ENCODE measurements at regions not wholly inside any gene's neighbourhood (a gene's known extent, or its start where the extent isn't known, plus 50 kb on each side); places are given as distances from the start of the nearest gene placed in this dataset.

DNA sequence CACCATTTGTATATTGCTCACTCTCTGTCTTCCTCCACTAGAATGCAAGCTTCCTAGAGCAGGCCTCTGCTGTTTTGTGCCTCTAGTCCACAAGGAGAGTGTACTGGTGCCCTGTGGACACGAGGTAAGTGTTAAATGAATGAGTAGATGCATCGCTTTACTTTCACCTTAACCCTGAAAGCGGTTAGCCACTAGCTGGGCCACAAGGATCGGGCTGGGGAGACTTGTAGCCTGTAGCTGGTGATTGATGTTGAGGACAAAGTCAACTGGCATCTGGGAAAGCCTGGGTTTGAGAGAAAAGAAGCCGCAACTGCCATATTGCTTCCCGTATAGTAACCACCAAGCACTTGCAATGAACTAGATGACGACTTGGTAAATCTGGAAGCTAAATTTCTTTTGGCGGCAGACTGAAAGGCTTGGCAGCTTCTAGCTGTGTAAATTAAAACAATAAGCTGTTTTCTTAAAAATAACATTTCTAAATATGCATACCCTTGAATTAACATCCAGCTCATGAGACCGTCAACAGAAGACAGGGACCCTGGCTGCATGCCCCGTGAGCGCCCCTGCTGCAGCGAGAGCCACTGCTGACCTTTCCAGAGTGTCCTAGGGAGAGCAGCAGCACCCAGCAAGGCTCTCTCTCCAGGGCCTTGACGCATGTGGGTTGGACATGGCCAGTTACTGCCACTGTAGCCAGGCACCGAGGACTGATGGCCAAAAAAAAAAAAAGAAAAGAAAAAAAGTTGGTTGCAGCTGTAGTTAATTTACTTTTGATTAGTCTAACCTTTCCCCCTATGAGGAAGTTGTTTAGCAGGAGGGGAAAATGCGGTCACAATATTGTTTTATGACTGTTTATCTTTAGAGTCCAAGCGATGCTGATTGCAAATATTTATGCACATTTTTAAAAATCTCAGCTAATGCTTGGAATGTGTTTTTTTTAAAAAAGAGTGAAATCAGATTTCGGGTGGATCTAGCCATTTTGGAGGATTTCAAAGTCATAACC lies 315.1 kb downstream of the TFAP2C start:
- CTCF ChIA-PET, result no interaction called here
- POLR2A ChIA-PET, result no interaction called here

GRCh38 chr20:56945057-56945456 lies 316.0 kb downstream of the TFAP2C start:
- ChIA-PET CTCF (no interaction called here), POLR2A (interaction anchor here (0.7 kb wide), 1 partner anchor 336 kb away, joined by 3 read pairs; no protein-coding TSS in a partner anchor)

GRCh38 chr20:56945901-56946300 lies 316.8 kb downstream of the TFAP2C start:
- POLR2A ChIA-PET, result interaction anchor here (0.7 kb wide), 1 partner anchor 337 kb away, joined by 3 read pairs; no protein-coding TSS in a partner anchor
- CTCF ChIA-PET, result no interaction called here

GRCh38 chr20:56949318-56949717 lies 317.1 kb downstream of the BMP7 start:
- ChIA-PET POLR2A (no interaction called here), CTCF (no interaction called here)

- ChIA-PET CTCF (no interaction called here), POLR2A (no interaction called here)
Observed at GRCh38 chr20:56952258-56953047, 314.0 kb downstream of the BMP7 start.

- ChIA-PET POLR2A (no interaction called here), CTCF (no interaction called here)
Observed at GRCh38 chr20:56953048-56953586, 313.3 kb downstream of the BMP7 start.

GRCh38 chr20:56954797-56955196 lies 311.6 kb downstream of the BMP7 start:
- ChIA-PET CTCF (no interaction called here), POLR2A (no interaction called here)

GRCh38 chr20:56955680-56956079 lies 310.8 kb downstream of the BMP7 start:
- ChIA-PET CTCF (no interaction called here), POLR2A (no interaction called here)

GRCh38 chr20:56956534-56956933 lies 309.9 kb downstream of the BMP7 start:
- CTCF ChIA-PET, result no interaction called here

DNA sequence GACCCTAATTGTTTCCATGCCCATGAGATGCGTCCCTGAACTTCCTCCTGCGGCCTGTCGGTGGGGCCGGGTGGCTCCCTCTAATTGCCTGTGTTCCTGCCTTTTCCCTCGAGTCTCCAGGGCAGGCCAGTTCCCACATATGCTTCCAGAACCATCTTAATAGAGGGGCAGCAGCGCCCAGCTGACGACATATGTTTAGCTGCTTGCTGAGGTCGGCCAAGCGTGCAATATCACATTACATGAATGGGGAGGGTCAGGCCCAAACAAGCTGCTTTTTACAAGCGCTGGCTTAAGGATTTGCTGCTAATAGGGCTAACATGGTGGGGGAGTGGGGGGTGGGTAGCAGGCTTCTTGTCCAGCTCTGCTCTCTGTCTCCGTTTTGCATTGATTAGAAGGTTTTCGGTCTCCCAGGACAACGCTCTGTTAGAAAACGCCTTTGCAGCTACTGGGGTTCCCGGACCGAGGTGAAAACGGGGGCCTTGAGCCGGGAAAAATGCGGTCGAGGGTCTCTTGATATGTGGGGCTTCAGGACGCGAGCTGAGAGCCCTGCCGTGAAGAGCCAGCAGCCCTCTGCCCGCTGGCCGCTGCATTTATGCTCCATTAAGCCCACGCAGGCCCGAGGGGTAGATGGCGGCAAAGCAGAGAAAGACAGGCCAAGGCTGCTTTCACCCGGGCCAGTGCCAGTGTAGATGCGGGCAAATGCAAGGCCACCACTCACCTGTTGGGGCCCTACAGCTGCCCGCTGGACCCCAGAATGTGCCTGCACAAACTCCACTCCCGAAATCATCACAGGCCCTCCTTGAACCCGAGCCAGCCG lies 308.5 kb downstream of the BMP7 start:
- ChIA-PET POLR2A (no interaction called here), CTCF (no interaction called here)

More at GRCh38 chr20:56956534-56956933, 309.9 kb downstream of the BMP7 start:
- POLR2A ChIA-PET, result no interaction called here

DNA sequence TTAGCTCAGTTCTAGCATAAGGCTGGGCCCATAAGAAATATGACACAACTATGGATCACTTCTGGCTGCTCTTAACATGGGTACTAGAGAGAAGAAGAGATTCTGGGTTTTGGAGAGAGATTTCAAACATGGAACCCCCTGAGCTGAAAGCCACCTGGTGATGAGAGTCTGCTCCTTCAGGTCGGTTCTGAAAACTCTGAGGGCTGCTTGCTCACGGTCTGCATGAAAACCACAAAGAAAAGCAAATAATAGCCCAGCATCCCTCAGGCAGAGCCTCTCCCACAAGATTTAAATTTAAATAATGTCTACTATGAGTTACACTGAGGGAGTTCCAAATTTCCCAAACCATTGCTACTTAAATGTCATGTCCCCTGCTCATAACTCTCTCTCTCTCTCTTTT lies 301.5 kb downstream of the BMP7 start:
- ChIA-PET POLR2A (no interaction called here), CTCF (interaction anchor here (0.6 kb wide), 1 partner anchor 34 kb away, joined by 3 read pairs; no protein-coding TSS in a partner anchor)

DNA sequence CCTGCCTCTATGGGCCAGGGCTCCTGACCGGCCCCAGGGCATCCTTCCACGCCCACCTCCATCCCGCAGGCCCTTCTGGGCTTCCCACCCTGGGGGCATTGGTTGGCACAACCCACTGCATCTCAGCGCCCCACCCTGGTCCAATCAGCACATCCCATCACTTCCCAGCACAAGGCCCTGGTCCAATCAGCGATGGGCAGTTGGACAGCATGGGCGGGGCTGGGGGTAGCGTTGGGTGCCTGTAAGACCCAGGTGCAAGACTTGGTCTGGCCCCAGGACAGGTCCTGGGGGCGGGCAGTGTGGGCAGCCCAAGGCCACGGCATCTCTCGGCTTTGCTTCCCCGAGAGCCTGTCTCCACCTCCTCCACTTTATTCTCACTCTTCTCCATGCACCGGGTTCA lies 298.5 kb downstream of the BMP7 start:
- CTCF ChIA-PET, result no interaction called here

DNA sequence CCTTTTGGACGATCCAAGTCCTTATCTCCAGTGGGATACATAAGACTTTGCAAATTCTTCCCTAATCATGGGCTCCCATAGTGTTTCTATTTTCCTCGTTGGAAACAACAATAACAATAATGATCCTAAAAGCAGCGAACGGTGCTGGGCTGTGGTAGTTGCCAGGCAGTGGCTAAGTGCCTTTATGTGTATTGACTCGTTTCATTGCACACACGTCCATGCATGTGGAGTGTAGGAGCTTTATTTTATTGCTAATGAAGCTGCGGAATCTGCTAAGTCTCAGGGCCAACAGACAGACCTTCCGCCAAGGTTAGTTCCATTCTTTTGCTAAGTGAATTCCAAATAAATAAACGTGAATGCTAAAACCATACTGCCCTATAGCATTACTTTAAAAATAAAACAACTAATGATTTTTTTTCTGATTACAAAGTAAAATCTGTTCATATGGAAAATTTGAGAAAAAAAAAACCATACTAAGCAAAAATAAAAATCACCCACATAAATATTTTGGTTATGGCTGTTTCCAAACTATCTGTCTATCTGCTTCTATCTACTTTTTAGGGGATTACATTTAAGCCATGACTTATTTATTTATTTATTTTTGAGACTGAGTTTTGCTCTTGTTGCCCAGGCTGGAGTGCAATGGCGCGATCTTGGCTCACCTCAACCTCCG lies 297.9 kb downstream of the BMP7 start:
- POLR2A ChIA-PET, result no interaction called here

More for the DNA sequence above, 298.5 kb downstream of the BMP7 start:
- POLR2A ChIA-PET, result no interaction called here

GRCh38 chr20:56974499-56975250 lies 291.8 kb downstream of the BMP7 start:
- ChIA-PET POLR2A (no interaction called here), CTCF (no interaction called here)

More for the DNA sequence above, 297.9 kb downstream of the BMP7 start:
- CTCF ChIA-PET, result no interaction called here

DNA sequence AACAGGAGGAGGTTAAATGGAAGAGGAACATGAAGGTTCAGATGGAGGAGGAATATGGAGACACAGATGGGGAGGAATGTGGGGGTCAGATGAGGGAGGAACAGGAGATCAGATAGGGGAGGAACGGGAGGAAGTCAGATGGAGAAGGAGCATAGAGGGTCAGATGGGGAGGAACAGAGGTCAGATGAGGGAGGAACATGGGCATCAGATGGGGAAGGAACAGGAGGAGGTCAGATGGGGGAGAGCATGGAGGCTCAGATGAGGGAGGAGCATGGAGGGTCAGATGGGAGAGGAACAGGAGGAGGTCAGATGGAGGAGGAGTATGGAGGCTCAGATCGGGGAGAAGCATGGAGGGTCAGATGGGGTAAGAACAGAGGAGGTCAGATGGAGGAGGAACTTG lies 290.6 kb downstream of the BMP7 start:
- ChIA-PET CTCF (no interaction called here), POLR2A (no interaction called here)

DNA sequence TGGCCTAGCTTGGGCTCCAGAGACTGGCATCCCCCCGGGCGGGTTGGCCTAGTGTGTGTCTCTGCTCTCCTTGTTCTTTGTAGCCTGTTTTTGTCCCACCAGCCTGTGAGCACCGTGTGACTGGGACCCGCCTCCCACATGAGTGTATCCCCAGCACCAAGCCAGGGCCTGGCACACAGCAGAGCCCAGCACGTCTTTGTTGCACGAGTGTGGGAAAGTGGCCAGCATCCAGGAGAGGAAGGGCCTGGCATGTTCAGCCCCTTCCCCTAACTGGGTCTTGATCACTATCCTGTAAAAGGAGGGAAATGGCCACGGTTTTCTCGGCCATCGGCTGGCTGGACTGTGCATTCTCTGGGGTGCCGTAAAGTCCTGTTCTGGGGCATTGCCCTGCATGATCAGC lies 290.1 kb downstream of the BMP7 start:
- CTCF ChIA-PET, result no interaction called here
- POLR2A ChIA-PET, result no interaction called here

DNA sequence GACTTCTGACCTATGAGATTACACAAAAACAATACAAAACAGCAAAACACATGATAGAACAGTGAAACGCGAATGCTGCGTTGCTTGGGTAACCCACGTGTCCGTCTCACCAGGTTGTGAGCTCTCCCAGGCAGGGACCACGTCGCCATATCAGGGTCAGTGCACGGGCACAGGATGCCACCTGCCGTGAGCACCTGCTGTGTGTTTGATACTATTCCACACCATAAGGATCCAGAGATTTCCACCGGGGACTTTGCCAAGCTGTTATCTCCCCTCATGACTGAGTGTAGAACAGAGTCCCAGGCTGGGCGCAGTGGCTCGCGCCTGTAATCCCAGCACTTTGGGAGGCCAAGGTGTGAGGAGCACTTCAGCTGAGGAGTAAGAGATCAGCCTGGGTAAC lies 288.0 kb downstream of the BMP7 start:
- ChIA-PET POLR2A (no interaction called here), CTCF (no interaction called here)

- ChIA-PET POLR2A (no interaction called here), CTCF (no interaction called here)
Observed at GRCh38 chr20:56979125-56979524, 287.3 kb downstream of the BMP7 start.

DNA sequence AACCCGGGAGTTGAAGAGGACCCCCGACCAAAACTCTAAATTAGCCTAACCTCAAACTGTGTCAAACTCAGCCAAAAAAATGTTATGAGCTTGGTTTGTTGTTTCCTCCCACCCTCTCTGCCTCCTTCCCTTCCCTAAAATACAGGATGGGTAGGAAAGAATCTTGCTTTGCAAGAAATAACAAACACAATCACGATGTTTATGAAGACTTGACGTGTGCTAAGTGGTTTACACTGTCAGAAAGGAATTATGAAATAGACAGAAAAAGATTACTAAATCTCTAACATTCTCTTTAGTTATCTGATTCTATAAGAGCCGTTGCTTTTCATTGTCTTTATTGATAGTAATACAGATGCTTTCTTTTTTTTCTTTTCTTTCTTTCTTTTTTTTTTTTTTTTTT lies 285.1 kb downstream of the BMP7 start:
- CTCF ChIA-PET, result no interaction called here
- POLR2A ChIA-PET, result no interaction called here
